A673 (cell line): ENCODE measurements at regions not wholly inside any gene's neighbourhood (a gene's known extent, or its start where the extent isn't known, plus 50 kb on each side); places are given as distances from the start of the nearest gene placed in this dataset.

Experiments
- BruUV-seq: library from RNA; stranded (reverse); fragments of 400-500 nt; replicated peaks from 2 replicates; lab custom pipeline; 2021; lab: Mats Ljungman, UMichigan
- CTCF ChIA-PET: fragments of 300-600 bp; sonication (Branson Sonifier 250); formaldehyde crosslinking; loops from one replicate; lab custom pipeline; 2022; ENCODE audit warnings: antibody characterized with exemption; lab: Charles Lee
- POLR2A ChIA-PET: fragments of 300-600 bp; sonication (Branson Sonifier 250); formaldehyde crosslinking; loops from one replicate; lab custom pipeline; 2022; ENCODE audit warnings: antibody characterized with exemption; ENCODE audit not compliant: low non-redundant PET; lab: Charles Lee
- DNase-seq: peaks from one replicate; pipeline ENCODE4 v3.0.0-alpha.2; 2015; ENCODE audit warnings: low spot score
- H3K27ac ChIP-seq: fragments of 200-600 bp; sonication (generic); 2 replicates; pipeline ENCODE4 v1.5.1; 2016; ENCODE audit warnings: mixed run types, low read depth, mild to moderate bottlenecking, mixed read lengths, antibody characterized with exemption, low read length; ENCODE audit not compliant: poor library complexity, severe bottlenecking
- H3K27me3 ChIP-seq: fragments of 200-600 bp; sonication (generic); replicated peaks from 2 replicates; pipeline ENCODE4 v1.6.1; 2017; ENCODE audit warnings: mixed run types, low read depth, mild to moderate bottlenecking, mixed read lengths, antibody characterized with exemption, low read length; ENCODE audit not compliant: insufficient read depth, poor library complexity
- H3K36me3 ChIP-seq: fragments of 200-600 bp; sonication (generic); 2 replicates; pipeline ENCODE4 v1.6.1; 2016; ENCODE audit warnings: mixed run types, mild to moderate bottlenecking, mixed read lengths, antibody characterized with exemption, low read length; ENCODE audit not compliant: insufficient read depth, poor library complexity, severe bottlenecking
- H3K4me1 ChIP-seq: fragments of 200-600 bp; sonication (generic); 2 replicates; pipeline ENCODE4 v1.6.1; 2017; ENCODE audit warnings: mixed run types, mild to moderate bottlenecking, mixed read lengths, antibody characterized with exemption, low read length; ENCODE audit not compliant: insufficient read depth, poor library complexity, severe bottlenecking
- H3K4me3 ChIP-seq: fragments of 200-600 bp; sonication (generic); 2 replicates; pipeline ENCODE4 v1.5.1; 2016; ENCODE audit warnings: low read depth, mixed run types, mild to moderate bottlenecking, mixed read lengths, low read length; ENCODE audit not compliant: poor library complexity, severe bottlenecking
- H3K9me3 ChIP-seq: fragments of 200-600 bp; sonication (generic); 2 replicates; pipeline ENCODE4 v1.6.1; 2016; ENCODE audit warnings: mixed run types, low read depth, mild to moderate bottlenecking, mixed read lengths, antibody characterized with exemption, low read length; ENCODE audit not compliant: poor library complexity, severe bottlenecking
- EZH2 ChIP-seq: fragments of 200-600 bp; sonication (generic); IDR thresholded peaks from 2 replicates; pipeline ENCODE4 v1.6.1; 2017; ENCODE audit warnings: borderline replicate concordance, low read depth, mild to moderate bottlenecking, mixed read lengths, antibody characterized with exemption, low read length; ENCODE audit not compliant: poor library complexity, severe bottlenecking
- intact Hi-C: fragments of 100-400 bp; cut with micrococcal nuclease; formaldehyde crosslinking; loops from one replicate; pipeline ENCODE4 v1.10.0; 2022; ENCODE audit not compliant: unreplicated experiment
- TF ChIP-seq, protein P1 (sequence below): fragments of 300-800, 200-600 bp; sonication (generic); conservative IDR thresholded peaks from 2 replicates; pipeline ENCODE4 v1.5.1; 2017; ENCODE audit warnings: low read depth, mild to moderate bottlenecking, antibody characterized with exemption, low read length, moderate library complexity, mixed read lengths

DNA sequence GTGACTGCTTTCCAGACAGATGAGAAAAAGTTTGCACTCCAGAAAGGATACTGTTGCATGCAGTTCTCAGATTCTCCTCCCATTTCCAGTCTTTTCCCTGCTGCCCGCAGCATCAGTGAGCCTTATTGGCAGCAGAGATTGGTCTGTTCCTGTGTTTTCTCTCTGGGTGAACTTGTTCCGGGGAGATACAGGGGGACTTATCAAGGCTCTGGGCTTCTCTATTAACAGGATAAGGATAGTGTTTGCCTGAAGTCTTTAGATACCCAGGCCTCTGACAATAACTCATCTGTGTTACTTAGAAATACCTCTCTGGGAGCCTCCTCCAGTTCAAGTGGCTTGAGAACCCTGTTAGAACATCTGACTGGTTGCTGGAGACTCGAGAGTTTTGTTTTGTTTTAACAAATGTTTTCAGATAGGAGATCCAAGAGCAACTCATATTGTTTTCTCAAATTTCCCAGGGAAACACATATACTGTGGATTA is 154.7 kb downstream of the BLID start:
- BruUV-seq = no TSS peak
- TF ChIP-seq, protein P1, sequence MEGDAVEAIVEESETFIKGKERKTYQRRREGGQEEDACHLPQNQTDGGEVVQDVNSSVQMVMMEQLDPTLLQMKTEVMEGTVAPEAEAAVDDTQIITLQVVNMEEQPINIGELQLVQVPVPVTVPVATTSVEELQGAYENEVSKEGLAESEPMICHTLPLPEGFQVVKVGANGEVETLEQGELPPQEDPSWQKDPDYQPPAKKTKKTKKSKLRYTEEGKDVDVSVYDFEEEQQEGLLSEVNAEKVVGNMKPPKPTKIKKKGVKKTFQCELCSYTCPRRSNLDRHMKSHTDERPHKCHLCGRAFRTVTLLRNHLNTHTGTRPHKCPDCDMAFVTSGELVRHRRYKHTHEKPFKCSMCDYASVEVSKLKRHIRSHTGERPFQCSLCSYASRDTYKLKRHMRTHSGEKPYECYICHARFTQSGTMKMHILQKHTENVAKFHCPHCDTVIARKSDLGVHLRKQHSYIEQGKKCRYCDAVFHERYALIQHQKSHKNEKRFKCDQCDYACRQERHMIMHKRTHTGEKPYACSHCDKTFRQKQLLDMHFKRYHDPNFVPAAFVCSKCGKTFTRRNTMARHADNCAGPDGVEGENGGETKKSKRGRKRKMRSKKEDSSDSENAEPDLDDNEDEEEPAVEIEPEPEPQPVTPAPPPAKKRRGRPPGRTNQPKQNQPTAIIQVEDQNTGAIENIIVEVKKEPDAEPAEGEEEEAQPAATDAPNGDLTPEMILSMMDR = no peak
- TF ChIP-seq EZH2 = no peak
- H3K4me3 ChIP-seq = no peak overlapping the region
- CTCF ChIA-PET = no interaction called here
- POLR2A ChIA-PET = no interaction called here
- H3K36me3 ChIP-seq = no peaks in the 10 kb centered on the region
- peaks cover 19% of the 10 kb centered on the region for H3K4me1 ChIP-seq
- intact Hi-C loops = no loop called here
- H3K9me3 ChIP-seq = no peaks in the 10 kb centered on the region
- DNase-seq = no peak
- no peaks in the 10 kb centered on the region for H3K27me3 ChIP-seq
- no peak overlapping the region for H3K27ac ChIP-seq

- H3K4me1 ChIP-seq = no peaks in the 10 kb centered on the region
- CTCF ChIA-PET = no interaction called here
These were observed 157.1 kb downstream of the BLID start for GRCh38 chr11:121958971-121959325.

GRCh38 chr11:121958323-121958970 is 157.6 kb downstream of the BLID start:
- DNase-seq = no peak
- H3K9me3 ChIP-seq = no peaks in the 10 kb centered on the region
- TF ChIP-seq, protein P1 = no peak
- TF ChIP-seq EZH2 = no peak
- no TSS peak for BruUV-seq
- ChIA-PET POLR2A (no interaction called here), CTCF (no interaction called here)
- H3K27me3 ChIP-seq = no peaks in the 10 kb centered on the region
- no peak overlapping the region for H3K4me3 ChIP-seq
- no peaks in the 10 kb centered on the region for H3K36me3 ChIP-seq
- H3K4me1 ChIP-seq = no peaks in the 10 kb centered on the region
- intact Hi-C loops = no loop called here
- H3K27ac ChIP-seq = no peak overlapping the region

More at GRCh38 chr11:121958971-121959325, 157.1 kb downstream of the BLID start:
- Histone ChIP-seq H3K36me3 (no peaks in the 10 kb centered on the region), H3K27ac (no peak overlapping the region), H3K27me3 (no peaks in the 10 kb centered on the region), H3K4me3 (no peak overlapping the region), H3K9me3 (no peaks in the 10 kb centered on the region)
- DNase-seq = no peak
- POLR2A ChIA-PET = no interaction called here
- TF ChIP-seq EZH2 = no peak
- TF ChIP-seq, protein P1 = no peak
- intact Hi-C loops = no loop called here
- no TSS peak for BruUV-seq
